GM21825 (cell line): ENCODE measurements at regions not wholly inside any gene's neighbourhood (a gene's known extent, or its start where the extent isn't known, plus 50 kb on each side); places are given as distances from the start of the nearest gene placed in this dataset.
"Not testable (repeated sequence)": the region's sequence is repeated elsewhere in the genome, so short reads cannot be mapped to it uniquely, and the experiment has no call there.

Source experiments
- ATAC-seq: cut with Tn5 transposase; IDR thresholded peaks from one replicate; pipeline ENCODE4 v1.9.1; 2021; ENCODE audit warnings: mild to moderate bottlenecking, moderate library complexity; ENCODE audit not compliant: unreplicated experiment

DNA sequence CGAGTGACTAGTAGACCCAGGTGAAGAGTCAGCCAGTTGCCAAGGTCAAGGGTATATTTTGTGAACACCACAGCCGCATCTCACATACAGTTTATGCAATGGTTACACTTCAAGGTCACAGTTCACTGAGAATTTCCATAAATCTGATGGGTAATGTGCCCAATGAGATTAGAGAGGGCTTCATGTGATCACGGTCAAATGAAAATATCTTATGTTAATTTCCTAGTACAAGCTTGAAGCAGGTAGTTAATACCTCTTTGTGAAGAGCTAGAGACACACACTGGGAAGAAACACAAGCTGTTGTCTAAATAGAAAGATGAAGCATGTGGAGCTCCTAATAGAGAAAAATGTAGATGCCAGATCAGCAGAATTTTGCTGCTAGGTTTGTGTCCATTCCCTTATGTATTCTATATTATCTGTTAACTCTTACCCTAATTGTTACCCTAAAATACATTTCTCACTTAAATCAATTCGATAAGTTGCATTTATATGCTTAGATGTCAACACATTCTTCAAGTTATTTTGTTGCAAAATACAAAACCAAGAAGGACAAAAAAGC is 136.0 kb downstream of the NR2F2 start:
- no peak for ATAC-seq

DNA sequence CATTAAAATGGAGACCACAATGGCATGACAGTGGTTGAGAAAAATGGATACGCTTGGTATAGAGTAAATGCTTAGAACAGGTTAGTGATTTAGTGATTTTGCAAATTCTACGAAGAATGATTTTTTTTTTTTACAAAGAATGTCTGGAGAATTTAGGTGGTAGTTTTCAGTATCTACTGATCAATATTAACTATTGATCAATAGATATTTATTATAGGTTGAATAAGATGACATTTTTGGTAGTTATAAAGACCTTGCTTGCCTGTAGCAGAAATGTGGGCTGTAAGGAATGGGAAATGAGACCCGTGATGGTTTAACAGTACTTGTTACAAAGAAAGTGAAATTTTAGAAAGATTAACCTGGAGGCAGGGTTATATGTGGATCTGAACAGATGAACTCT is 137.5 kb downstream of the NR2F2 start:
- no peak for ATAC-seq

DNA sequence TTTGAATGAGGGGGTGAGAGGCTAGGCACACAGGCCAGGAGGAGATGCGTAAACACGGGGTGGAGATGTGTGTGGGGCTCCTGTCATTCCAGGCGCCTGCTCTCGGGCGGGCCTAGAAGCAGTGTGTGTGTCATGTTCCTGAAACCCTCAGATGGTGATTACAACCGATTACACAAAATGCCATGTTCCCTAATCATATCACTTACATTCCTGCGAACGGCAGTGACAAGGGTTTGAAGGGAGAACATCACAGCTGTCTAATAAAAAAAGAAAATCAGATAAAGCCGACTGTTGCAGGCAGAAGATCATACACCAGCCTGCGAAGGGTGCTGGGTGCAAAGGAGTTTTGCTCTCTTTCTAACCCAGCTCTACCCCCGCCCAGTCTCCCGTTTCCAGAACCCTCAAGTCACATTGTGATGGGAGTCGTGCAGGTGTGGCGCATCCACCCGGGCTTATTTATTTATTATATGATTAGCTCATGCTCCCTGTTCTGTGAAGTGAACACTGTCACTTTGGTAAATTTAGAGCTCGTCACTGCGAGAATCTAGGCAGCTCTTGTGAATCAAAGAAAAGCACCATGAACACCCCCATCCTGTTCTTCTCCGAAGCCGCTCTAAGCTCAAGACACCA is 140.3 kb downstream of the NR2F2 start:
- ATAC-seq = no peak

DNA sequence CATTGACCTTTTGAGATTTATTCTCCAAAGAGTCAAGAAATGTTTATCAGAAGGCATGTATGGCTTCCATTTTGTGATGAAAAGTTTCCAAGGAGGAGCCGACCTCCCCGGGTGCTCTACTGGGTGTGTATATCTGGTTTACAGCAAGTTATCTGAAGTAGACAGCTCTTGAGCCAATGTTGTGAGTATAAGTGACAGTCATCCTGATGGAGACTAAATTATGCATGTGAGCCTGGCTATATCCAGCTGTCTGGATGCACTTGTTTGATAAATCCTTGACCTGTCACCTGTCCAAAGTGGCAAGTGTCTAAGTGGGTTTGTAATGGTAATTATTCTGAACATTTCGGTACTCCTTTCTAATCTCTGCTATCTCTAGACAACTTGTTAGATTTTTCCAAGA is 142.2 kb downstream of the NR2F2 start:
- ATAC-seq = no peak

DNA sequence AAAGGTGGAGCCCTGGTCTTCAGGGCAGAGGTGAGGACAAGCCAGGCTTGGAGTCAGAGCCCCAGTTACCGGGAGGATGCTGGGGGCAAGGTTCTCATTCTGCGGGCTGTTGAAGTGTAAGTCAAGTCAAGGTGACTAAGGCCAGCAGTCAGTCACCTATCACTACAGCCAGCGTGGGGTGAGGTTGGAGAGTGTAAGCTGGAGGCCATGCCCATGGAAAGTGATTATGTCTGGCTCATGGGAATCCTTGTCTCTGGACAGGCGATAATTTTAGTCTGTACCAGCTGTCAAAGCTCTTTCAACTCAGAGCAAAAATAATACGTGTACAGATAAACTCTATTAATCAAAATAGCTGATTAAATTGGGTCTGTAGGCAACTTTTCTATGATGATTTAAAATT is 143.1 kb downstream of the NR2F2 start:
- no peak for ATAC-seq

DNA sequence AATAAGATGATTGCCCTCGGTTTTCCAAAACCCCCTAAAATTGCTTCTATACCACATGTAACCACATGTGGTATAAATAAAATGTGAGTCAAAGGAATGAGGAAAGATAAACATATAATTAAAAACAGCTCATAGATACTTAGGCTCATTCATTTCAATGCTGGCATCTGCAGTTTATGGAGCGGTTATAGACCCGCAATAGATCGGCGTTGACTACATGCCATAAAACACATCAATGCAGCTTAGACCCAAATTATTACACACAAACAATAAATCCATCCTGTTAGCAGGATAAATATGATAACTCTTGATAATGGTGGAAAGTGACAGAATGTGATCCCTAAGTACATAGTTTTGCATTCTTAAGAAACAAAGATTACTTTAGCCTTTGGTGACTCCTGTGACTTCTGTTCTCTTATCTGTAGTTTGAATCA is 143.7 kb downstream of the NR2F2 start:
- ATAC-seq = no peak

DNA sequence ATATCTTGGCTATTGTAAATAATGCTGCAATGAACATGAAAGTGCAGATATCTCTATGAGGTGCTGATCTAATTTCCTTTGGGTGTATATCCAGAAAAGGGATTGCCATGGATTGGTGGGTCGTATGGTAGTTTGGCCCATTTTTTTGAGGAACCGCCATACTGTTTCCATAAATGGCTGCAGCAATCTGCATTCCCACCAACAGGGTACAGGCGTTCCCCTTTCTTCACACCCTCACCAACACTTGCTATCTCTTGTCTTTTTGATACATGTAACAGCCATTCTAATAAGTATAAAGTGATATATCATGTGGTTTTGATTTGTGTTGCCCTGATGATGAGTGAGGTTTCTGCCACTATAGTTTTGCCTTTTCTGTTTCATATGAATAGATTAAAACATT is 146.7 kb downstream of the NR2F2 start:
- ATAC-seq = no peak

DNA sequence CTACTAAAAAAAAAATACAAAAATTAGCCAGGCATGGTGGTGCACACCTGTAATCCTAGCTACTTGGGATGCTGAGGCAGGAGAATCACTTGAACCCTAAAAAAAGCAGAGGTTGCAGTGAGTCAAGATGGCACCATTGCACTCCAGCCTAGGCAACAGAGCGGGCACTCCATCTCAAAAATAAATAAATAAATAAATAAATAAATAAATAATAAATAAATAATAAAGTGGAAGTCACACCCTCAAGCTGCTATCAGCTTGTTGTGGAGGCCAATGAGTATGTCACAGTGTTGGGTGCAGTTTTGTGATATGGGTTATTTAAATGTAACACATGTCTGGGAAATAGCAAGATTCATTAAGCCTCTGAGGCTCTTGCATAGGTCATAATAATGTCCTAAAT is 153.9 kb downstream of the NR2F2 start:
- ATAC-seq = not testable (repeated sequence)

DNA sequence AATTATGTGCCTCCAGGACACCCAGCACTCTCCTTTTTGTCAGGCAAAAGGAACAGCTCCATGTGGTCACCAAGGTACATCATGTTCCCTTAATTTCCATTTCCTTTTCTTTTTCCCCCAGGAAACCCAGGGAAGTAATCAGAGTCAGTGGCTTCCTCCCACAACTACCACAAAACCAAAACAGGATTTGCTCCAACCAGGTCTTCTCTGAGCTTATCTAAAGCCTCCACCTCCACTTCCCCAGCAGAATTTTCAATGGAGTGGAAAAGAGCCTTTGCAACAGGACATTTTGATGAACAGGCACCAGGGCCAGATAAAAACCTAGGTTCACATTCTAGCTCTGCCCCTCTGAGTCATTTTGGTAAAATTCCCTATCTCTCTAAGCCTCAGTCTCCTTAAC is 154.3 kb downstream of the NR2F2 start:
- no peak for ATAC-seq

DNA sequence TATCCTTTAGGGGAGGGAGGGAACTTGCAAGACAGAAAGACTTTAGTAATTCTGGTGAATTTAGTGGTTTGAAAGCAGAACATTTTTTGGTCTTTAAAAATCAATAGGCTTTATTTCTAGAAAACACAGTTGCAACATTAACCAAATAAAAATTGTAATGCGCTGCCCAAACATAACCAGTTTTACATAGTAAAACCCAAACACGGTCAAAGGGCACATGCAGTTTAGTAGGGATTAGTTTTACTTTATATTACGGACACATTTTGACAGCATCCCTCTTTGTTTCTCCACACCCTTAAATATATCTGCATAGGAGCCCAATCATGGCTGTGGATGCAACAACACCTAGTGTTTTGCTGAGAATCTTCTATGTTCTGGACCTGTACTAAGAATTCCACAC is 156.7 kb downstream of the NR2F2 start:
- ATAC-seq = no peak

DNA sequence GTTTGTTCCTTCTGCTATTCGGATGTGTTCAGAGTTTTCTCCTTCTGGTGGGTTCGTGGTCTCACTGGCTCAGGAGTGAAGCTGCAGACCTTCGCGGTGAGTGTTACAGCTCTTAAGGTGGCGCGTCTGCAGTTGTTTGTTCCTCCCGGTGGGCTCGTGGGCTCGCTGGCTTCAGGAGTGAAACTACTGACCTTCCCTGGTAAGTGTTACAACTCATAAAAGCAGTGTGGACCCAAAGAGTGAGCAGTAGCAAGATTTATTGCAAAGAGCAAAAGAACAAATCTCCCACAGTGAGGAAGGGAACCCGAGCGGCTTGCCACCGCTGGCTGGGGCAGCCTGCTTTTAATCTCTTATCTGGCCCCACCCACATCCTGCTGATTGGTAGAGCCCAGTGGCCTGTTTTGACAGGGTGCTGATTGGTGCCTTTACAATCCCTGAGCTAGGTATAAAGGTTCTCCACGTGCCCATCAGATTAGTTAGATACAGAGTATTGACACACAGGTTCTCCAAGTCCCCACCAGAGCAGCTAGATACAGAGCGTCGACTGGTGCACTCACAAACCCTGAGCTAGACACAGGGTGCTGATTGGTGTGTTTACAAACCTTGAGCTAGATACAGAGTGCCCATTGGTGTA is 160.7 kb downstream of the NR2F2 start:
- not testable (repeated sequence) for ATAC-seq

DNA sequence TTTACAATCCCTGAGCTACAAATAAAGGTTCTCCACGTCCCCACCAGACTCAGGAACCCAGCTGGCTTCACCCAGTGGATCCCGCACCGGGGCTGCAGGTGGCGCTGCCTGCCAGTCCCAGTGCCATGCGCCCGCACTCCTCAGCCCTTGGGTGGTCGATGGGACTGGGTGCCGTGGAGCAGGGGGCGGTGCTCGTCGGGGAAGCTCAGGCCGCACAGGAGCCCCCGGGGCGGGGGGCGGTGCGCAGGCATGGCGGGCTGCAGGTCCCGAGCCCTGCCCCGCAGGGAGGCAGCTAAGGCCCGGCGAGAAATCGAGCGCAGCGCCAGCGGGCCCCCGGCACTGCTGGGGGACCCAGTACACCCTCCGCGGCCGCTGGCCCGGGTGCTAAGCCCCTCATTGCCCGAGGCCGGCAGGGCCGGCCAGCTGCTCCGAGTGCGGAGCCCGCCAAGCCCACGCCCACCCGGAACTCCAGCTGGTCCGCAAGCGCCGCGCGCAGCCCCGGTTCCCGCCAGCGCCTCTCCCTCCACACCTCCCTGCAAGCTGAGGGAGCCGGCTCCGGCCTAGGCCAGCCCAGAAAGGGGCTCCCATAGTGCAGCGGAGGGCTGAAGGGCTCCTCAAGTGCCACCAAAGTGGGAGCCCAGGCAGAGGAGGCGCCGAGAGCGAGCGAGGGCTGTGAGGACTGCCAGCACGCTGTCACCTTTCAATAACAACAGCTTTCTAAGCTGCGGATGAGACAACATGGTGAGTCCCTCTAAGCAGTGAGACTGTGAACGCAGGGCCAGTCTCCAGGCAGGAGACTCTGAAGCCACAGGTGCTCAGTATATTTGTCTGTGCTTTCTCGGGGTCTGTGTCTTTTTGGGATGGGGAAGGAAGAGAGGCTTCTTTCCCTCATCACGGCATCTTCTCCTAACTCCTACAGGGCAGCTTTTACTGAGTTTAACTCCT is 161.5 kb downstream of the NR2F2 start:
- not testable (repeated sequence) for ATAC-seq

DNA sequence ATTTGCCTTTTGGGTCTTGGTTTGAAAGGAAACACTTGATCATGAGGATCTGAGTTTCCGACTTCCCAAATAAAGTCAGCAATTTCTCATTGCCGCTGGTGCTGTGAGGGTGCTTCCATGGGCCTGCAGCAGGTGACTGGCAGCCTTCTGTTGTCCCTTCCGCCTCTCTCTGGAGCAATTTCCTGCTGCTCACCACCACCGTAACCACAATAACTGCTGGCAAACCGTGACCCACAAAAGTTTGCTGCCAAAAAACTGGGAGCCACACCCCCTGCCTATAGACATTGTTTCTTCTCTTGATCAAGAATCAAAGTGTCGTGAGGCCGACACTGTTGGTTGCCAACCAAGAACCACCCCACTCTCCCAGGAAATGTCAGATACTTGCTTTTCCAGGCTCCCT is 164.0 kb downstream of the NR2F2 start:
- no peak for ATAC-seq

DNA sequence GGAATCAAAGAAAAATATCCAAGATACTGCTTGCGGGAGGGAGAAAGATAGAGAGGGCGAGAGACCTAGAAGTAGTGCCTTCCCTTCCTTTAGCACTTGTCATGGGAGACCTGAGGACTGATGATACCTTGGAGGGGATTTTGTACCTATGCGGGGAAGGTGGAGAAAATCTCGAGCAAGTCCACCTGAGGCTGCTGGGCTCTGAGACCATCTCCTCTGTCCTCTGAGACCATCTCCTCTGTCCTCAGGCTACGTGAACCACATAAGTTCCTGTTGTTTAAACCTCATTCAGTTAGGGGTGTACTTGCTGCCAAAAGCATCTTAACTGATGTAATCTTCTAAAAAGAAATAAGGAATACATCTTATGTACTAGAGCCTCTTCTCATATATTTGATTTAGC is 164.9 kb downstream of the NR2F2 start:
- no peak for ATAC-seq

DNA sequence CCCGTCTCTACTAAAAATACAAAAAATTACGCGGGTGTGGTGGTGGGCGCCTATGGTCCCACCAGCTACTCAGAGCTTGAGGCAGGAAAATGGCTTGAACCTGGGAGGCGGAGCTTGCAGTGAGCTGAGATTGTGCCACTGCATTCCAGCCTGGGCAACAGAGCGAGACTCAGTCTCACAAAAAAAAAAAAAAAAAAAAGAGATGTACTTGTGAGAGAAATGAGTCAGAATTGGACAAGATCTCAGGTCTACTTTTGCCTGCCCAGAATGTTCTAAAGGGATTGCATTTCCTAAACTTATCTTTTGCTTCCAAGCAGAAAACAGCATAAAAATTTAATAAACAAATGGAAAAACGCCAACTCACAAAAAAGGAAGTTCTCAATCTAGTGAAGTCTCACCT is 167.5 kb downstream of the NR2F2 start:
- no peak for ATAC-seq

DNA sequence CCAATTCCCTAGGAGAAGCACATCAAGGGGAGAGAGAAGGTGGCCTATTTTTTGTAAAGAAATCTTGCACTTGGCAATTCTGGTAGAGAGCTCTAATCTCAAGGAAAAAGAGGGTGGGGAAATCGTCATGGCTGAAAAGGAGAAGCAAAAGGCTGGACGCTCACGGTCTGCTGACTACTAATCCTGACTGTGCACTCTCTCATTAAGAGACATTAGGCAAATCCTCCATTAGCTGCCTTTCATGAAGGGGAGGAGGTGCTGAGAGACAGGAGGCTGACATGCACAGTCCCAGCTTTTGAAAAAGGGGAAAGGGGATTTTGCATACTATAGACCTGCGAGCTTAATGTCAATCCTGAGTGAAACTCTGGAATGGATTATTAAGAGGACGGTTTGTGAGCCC is 170.0 kb downstream of the NR2F2 start:
- ATAC-seq = no peak

DNA sequence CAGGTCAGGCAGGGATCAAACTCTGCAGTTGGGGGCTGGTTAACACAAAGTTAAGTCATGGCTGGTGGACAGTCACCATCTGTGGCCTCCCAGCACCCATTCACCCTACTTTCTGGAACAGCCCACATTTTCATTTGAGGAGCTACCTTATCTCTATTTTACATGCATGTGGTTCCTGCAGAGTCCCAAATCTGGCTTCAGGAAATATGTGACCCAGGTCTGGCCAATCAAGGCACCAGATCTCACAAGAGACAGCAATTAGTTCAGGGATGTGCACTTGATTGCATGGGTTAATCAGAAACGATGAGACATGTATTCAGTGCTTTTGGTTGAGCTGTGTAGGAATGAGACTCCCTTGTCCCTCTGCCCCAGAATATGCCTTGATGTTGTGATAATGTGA is 170.9 kb downstream of the NR2F2 start:
- ATAC-seq = no peak

DNA sequence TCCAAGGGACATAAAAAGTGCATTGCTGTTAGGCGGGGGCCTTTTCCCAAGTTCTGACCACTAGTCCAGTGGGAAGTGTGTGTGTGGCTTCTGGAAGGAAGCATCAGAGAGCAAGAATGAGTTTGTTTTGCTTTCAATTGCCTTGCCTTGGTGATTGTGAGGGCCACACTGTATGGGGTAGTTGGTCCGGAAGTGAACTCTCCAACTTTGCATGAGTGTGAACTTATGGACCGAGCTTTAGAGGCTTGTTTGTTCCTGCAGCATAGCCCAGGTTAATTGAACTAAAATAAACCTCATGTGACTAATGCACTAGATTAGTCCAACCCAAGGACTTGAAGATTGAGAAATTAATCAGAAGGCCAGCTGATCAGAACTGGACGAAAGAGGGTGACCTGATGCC is 171.7 kb downstream of the NR2F2 start:
- no peak for ATAC-seq

DNA sequence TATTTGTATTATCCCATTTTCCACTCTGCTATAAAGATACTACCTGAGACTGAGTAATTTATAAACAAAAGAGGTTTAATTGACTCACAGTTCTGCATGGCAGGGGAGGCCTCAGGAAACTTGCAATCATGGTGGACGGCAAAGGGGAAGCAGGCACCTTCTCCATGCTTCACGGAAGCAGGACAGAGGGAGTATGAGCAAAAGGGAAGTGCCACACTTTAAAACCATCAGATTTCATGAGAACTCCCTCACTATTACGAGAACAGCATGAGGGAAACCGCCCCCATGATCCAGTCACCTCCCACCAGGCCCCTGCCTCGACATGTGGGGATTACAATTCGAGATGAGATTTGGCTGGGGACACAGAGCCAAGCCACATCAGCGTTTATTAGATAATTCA is 172.8 kb downstream of the NR2F2 start:
- no peak for ATAC-seq

DNA sequence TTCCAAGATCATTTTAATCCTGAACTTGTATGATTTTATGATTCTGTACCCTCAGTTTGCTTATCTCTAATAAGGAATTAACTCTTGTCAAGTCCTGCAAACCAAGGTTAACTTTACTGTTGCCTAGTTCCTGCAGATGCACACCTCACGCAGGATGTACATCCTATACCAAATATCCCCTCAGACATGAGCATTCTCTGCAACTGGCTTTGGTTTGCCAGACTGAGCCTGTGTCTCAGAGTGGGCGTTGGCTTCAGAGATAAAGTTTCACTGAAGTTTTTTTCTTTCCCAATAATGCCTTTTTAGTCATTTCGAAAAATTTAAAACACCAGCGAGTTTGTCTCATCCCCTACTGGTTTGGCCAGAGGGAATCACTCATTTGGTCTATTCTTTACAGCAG is 173.9 kb downstream of the NR2F2 start:
- ATAC-seq = no peak

DNA sequence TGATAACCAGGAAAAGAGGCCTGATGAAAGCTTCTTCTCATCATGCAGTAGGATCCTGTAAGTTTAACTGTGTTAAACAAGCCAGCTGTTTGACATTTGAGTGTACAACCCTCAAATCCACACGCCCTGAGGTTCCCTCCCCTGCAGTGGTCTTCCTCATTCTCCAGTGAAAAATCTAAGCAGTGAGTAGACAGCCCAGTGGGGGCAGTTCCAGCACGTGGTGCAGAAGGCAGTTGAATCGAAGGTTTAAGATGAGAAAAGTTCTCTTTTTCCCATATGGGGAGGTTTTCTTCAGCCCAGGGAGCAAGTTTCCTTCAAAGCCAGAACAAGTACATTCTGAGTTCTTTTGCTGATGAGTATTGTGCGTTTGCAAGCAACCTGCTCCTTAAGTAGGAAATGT is 174.5 kb downstream of the NR2F2 start:
- no peak for ATAC-seq
